Mesodermal cell (in vitro differentiated cells): ENCODE measurements at regions not wholly inside any gene's neighbourhood (a gene's known extent, or its start where the extent isn't known, plus 50 kb on each side); places are given as distances from the start of the nearest gene placed in this dataset.

ENCODE experiments used
- H3K27ac ChIP-seq: 2 replicates; pipeline ENCODE4 v1.7.0; 2013; ENCODE audit warnings: mild to moderate bottlenecking, low read depth, low read length, moderate library complexity; ENCODE audit not compliant: severe bottlenecking
- H3K36me3 ChIP-seq: 2 replicates; pipeline ENCODE4 v1.7.1; 2013; ENCODE audit warnings: mild to moderate bottlenecking, low read length, moderate library complexity; ENCODE audit not compliant: control insufficient read depth, insufficient read depth
- H3K4me1 ChIP-seq: one replicate; pipeline ENCODE4 v1.7.1; 2013; ENCODE audit warnings: mild to moderate bottlenecking, low read length; ENCODE audit not compliant: insufficient read depth, control insufficient read depth, poor library complexity, severe bottlenecking
- H3K4me3 ChIP-seq: 2 replicates; pipeline ENCODE4 v1.7.0; 2013; ENCODE audit warnings: low read length, control low read depth, mild to moderate bottlenecking; ENCODE audit not compliant: insufficient read depth, poor library complexity, severe bottlenecking; ENCODE audit errors: extremely low read depth
- H3K9me3 ChIP-seq: 2 replicates; pipeline ENCODE4 v1.7.1; 2013; ENCODE audit warnings: mild to moderate bottlenecking, low read length, moderate library complexity; ENCODE audit not compliant: control insufficient read depth
- WGBS, 2 experiments: methylation state at CpG; one replicate each; pipeline ENCODE4 v1.1.5; 2013; ENCODE audit warnings: missing lambda C conversion rate in 2 of 2; ENCODE audit not compliant: insufficient coverage in 2 of 2; 5-methylcytosine and 5-hydroxymethylcytosine counted together

DNA sequence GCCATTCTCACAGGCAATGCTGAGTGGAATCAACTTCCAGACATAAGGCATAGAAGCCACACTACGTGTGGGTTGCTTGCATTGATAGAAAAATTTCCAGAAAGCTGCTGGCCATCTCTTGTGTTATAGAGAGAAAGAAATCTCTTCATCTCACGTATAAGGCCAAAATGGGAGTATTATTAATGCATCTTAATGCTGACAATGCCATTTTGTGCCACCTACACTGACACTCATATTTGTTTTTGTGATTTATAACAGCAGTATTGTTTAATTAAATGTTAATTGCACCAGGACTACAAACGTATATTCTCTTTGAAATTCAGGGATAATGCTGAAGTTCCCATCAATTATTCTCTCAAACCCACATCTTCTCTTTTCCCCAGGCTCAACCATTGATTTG, 56.1 kb upstream of the TMEM132D start:
- 80% methylated on average over 1 of the region's 3 CpGs; no CpG with 5 or more reads in 1 of the 2 experiments for WGBS, 2 experiments
- peaks cover 5% of the 10 kb centered on the region for H3K4me1 ChIP-seq
- H3K9me3 ChIP-seq, result no peaks in the 10 kb centered on the region
- no peak overlapping the region for H3K4me3 ChIP-seq
- H3K27ac ChIP-seq, result no peak overlapping the region
- no peaks in the 10 kb centered on the region for H3K36me3 ChIP-seq

DNA sequence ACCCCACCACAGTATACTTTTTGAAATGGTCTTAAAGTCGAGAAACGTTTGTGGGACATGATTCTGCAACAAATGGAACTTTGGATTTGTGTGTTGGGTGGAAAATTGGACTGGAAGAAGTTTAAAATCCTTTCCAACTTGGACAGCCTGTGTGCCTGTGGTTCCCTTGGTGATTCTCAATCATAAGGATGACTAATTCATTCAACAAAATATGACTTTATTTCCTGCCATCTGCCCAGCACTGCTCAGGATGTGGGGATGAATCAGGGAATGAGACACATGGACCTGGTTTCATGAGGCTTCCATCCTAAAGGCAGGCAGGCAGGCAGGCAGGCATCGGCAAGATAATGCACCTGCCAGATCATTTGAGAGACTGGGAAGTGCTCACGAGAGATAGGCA, 57.3 kb upstream of the TMEM132D start:
- Histone ChIP-seq H3K9me3 (no peaks in the 10 kb centered on the region), H3K4me3 (no peak overlapping the region), H3K4me1 (peaks cover 5% of the 10 kb centered on the region), H3K27ac (no peak overlapping the region), H3K36me3 (no peaks in the 10 kb centered on the region)
- 89 to 100% methylated on average over 1 of the region's 4 CpGs for WGBS, 2 experiments

DNA sequence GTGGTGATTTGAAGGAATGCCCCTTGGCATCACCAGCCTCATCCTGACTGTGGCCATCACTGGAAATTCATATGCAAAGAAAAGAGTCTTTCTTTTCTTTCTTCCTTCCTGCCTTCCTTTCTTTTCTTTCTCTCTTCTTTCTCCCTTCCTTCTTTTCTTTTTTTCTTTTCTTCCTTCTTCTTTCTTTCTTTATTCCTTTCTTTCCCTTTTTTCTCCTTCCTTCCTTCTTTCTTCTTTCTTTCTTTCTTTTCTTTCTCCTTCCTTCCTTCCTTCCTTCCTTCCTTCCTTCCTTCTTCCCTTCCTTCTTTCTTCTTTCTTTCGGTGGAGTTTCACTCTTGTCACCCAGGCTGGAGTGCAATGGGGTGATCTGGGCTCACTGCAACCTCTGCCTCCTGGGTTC, 58.0 kb upstream of the TMEM132D start:
- Histone ChIP-seq H3K4me3 (no peak overlapping the region), H3K27ac (no peak overlapping the region), H3K36me3 (no peaks in the 10 kb centered on the region), H3K9me3 (no peaks in the 10 kb centered on the region), H3K4me1 (peaks cover 5% of the 10 kb centered on the region)
- 100% methylated on average over 1 of the region's 1 CpG; no CpG with 5 or more reads in 1 of the 2 experiments for WGBS, 2 experiments

DNA sequence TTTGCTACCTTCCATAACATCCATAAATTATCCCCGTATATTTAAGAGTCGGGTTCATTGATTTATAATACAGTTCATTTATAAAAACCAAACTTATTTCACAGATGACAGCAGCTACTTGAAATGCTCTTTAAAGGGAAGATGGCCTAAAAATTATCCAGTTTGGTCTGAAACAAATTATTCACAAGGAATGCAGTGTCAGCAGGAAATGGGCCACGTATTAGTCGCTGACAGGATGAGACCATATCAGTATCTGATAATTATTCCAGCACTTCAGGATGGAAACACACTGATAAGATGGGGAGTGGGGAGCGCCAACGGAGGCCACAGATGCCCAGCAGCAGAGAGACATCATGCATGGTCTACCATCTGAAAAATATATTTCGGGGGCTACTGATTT, 60.5 kb upstream of the TMEM132D start:
- Histone ChIP-seq H3K36me3 (no peaks in the 10 kb centered on the region), H3K27ac (no peak overlapping the region), H3K4me3 (no peak overlapping the region), H3K4me1 (peaks cover 5% of the 10 kb centered on the region), H3K9me3 (no peaks in the 10 kb centered on the region)
- WGBS, 2 experiments, result 89 to 91% methylated on average over 5 to 6 of the region's 7 CpGs

DNA sequence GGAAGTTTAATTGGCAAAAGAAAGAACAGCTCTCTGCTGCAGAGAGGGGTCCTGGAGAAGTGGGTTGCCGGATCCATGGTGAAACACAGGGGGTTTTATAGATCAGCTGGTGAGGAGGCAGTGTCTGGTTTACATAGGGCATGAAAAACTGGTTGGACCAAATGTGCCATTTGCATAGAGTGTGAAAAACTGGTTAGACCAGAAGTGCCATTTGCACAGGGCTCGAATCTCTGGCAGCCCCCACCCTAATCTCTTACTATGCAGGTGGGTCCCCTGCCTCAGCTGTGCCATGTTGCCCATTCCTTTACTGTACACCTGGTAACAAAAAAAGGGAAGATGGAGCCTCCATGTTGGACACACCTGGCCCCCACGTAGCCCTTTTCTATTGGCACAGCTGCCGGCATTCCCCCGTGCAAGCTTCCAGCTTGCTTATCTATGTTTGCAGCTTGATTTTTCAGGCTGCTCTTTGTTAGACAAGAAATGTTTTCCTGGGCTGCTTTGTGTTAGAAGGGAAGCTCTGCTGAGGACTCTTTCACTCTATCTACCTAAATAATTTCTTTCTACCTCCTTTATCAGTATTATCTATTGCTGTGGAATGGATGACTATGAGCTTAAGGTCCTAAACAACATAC, 61.1 kb upstream of the TMEM132D start:
- H3K4me3 ChIP-seq, result no peak overlapping the region
- H3K4me1 ChIP-seq, result peaks cover 5% of the 10 kb centered on the region
- H3K36me3 ChIP-seq, result no peaks in the 10 kb centered on the region
- H3K27ac ChIP-seq, result no peak overlapping the region
- WGBS, 2 experiments, result 97 to 100% methylated on average over 1 to 4 of the region's 5 CpGs
- no peaks in the 10 kb centered on the region for H3K9me3 ChIP-seq

DNA sequence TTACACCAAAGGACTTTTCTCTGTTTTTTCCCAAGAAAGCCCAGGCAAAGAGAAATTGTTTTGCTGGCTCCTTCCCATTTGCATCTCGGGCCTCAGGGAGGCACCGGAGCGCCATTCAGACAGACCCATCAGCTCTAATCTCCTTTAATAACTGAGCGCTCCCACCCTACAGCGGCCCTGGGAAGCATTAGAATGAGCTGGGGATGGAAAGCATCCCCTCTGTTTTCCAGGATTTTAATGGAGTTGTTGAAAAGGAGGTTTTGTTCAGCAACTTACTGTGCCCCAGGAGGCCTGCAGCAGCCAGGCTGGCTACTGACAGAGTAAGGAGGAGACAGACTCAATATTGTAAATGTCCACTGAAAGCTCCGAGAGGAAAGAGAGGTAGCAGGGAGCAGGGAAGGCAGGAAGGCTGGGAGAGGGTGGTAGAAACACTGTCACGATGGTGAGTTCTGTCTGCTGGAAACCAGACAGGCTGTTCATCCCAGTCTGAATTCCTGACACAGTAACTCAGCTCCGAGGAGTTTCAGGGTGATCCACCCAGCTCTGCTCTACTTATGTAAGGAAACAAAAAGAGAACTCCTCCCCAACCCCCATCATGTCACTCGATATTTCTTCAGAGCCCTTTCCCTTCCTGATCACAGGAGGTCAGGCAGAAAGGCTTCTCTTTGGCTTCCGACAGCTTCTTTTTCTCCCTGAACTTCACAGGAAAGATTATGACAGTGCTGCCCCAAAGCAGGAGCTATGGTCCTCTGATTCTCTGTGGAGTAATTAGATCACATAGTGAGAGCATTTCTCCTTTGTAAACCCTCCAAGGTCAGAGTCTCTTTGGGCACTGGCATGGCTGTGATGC, 62.5 kb upstream of the TMEM132D start:
- 26 to 35% methylated on average over 3 to 7 of the region's 10 CpGs for whole genome bisulfite sequencing, 2 experiments
- Histone ChIP-seq H3K4me3 (no peak overlapping the region), H3K27ac (no peak overlapping the region), H3K36me3 (no peaks in the 10 kb centered on the region), H3K9me3 (no peaks in the 10 kb centered on the region), H3K4me1 (peaks cover 5% of the 10 kb centered on the region)

DNA sequence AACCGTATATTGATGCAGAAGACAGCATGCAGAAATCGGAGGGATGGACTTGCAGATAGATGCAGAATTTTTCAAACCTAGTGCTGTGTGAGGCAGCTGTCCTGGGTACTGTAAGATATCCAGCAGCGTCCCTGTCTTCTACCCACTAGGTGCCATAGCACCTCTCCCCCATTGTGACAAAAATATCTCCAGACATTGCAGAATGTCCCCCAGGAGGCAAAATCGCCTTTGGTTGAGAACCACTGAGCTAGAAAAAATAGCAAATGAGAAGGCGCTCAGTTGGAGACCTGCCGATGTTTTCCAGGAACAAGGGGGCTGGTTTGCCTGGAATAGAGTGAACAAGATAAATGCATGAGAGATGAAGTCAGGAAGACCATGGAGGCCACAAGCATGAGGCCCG, 67.9 kb upstream of the TMEM132D start:
- Histone ChIP-seq H3K27ac (no peak overlapping the region), H3K4me1 (no peaks in the 10 kb centered on the region), H3K9me3 (no peaks in the 10 kb centered on the region), H3K36me3 (no peaks in the 10 kb centered on the region), H3K4me3 (no peak overlapping the region)
- WGBS, 2 experiments, result 82 to 93% methylated on average over 6 to 7 of the region's 7 CpGs

DNA sequence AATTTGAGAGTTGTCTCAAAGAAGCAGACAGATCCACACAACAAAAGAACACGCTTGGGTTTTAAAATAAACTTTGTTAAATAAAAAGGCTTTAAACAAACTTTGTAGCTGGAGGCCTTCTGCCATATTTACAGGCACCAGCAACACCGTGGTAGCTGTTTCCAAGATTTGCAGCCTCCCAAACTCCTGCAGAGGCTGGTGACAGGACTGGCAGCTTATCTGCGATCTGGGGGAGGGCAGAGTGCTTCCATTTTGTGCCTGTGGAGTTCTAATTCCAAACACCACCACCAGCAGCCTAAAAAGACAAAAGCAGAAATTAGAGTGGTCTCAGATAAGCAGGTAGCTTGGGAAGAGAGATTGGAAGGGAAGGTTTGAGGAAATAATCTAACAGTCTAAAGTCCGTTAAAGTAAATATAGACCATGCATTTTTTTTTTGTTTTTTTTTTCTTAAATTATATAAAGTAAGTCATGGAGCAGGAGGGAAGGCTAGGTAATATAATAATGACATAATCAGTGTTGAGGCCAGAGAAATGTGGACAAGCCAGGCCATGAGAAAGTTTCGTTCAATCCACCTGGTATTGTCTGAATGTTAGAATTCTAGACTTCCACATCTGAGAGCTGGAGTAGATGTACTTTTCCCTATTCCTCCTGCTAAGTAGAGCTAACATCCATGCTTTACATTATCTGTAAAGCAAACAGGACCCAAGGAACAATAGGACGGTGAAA, 69.6 kb upstream of the TMEM132D start:
- no peak overlapping the region for H3K4me3 ChIP-seq
- H3K36me3 ChIP-seq, result no peaks in the 10 kb centered on the region
- no peak overlapping the region for H3K27ac ChIP-seq
- H3K4me1 ChIP-seq, result no peaks in the 10 kb centered on the region
- H3K9me3 ChIP-seq, result no peaks in the 10 kb centered on the region
- 67 to 88% methylated on average over 1 to 2 of the region's 6 CpGs for WGBS, 2 experiments

DNA sequence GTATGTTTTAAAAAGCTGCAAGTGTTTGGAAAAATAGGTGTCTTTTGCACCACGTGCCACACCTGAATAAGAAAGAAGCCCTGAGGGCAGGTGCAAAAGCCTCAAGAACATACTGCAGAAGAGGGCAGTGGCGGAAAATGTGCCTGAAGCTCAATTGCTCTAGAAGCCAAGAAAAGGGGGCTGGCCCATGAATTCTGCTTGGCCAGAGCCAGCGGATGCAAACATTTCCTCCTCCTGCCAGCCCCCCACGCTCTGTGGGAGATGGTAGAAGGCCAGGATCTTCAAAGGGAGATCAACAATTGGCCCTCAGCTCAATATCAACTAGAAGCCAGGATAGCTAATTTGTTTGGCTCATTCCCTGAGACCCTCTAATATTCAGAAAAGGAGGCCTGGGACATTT, 80.3 kb upstream of the TMEM132D start:
- no peaks in the 10 kb centered on the region for H3K9me3 ChIP-seq
- H3K4me3 ChIP-seq, result no peak overlapping the region
- no peaks in the 10 kb centered on the region for H3K4me1 ChIP-seq
- WGBS, 2 experiments, result 32% methylated on average over 2 of the region's 4 CpGs; no CpG with 5 or more reads in 1 of the 2 experiments
- no peak overlapping the region for H3K27ac ChIP-seq
- H3K36me3 ChIP-seq, result no peaks in the 10 kb centered on the region

DNA sequence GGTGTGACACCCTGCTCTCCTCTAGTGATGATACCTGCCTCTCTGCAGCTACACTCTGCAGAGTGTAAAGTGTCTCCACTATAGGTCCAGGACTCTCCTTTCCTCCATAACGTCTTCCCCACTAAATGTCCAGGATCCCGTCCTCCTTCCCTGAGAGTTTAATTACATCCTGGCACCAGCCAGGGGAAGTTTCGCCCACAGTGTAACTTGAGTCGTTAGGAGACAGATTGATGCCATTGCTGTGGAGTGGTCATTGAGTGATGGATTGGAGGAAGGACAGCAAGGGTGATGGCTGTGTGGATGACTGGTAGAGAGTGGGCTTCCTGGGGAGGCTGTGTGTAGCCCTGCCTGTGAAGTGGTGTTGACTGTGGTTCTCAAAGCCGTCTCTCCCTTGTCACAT, 84.0 kb upstream of the TMEM132D start:
- 83 to 88% methylated on average over 2 of the region's 5 CpGs for WGBS, 2 experiments
- no peaks in the 10 kb centered on the region for H3K36me3 ChIP-seq
- H3K4me1 ChIP-seq, result no peaks in the 10 kb centered on the region
- H3K9me3 ChIP-seq, result no peaks in the 10 kb centered on the region
- no peak overlapping the region for H3K4me3 ChIP-seq
- H3K27ac ChIP-seq, result no peak overlapping the region
